ENCODE measurements at regions not wholly inside any gene's neighbourhood (a gene's known extent, or its start where the extent isn't known, plus 50 kb on each side); places are given as distances from the start of the nearest gene placed in this dataset.

DNA sequence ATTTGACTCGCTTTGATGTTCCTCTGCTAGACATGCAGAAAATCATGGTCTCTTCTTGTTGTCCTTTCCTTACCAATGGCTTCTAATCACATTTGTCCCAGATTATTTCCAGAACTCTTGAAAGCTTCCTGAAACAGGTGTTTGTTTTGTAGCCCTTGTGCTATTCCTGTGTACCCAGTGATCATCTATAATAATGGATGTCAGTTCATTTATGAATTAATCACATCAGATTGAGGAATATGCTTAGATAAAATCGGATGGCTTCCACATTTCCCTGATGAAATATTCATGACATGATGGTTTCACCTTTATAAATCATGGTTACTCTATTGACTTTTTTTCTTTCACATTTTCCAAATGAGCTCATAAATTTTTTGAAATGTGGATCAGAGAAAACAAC is 359.0 kb upstream of the DMAC1 start:
- TF ChIP-seq, protein P1, sequence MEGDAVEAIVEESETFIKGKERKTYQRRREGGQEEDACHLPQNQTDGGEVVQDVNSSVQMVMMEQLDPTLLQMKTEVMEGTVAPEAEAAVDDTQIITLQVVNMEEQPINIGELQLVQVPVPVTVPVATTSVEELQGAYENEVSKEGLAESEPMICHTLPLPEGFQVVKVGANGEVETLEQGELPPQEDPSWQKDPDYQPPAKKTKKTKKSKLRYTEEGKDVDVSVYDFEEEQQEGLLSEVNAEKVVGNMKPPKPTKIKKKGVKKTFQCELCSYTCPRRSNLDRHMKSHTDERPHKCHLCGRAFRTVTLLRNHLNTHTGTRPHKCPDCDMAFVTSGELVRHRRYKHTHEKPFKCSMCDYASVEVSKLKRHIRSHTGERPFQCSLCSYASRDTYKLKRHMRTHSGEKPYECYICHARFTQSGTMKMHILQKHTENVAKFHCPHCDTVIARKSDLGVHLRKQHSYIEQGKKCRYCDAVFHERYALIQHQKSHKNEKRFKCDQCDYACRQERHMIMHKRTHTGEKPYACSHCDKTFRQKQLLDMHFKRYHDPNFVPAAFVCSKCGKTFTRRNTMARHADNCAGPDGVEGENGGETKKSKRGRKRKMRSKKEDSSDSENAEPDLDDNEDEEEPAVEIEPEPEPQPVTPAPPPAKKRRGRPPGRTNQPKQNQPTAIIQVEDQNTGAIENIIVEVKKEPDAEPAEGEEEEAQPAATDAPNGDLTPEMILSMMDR (IDR thresholded peaks at IDR 0.05; ENCODE audit: unreplicated experiment), result no peak
- no peak overlapping the region for H3K27ac Mint-ChIP-seq (ENCODE audit: unreplicated experiment)
- CTCF ChIA-PET, result no interaction called here
- no peaks in the 10 kb centered on the region for H3K36me3 Mint-ChIP-seq (ENCODE audit: insufficient read depth, unreplicated experiment)
- H3K27me3 Mint-ChIP-seq (ENCODE audit: unreplicated experiment), result no peaks in the 10 kb centered on the region
- DNase-seq, result no peak
- no peaks in the 10 kb centered on the region for H3K4me1 Mint-ChIP-seq (ENCODE audit: low read depth, unreplicated experiment)
- intact Hi-C loops (cut with micrococcal nuclease; ENCODE audit: unreplicated experiment), result no loop called here
- BruUV-seq (replicated peaks), result no TSS peak
- no peak overlapping the region for H3K4me3 Mint-ChIP-seq (ENCODE audit: low read depth, unreplicated experiment)
- H3K9me3 Mint-ChIP-seq (ENCODE audit: low read depth, unreplicated experiment), result no peaks in the 10 kb centered on the region

DNA sequence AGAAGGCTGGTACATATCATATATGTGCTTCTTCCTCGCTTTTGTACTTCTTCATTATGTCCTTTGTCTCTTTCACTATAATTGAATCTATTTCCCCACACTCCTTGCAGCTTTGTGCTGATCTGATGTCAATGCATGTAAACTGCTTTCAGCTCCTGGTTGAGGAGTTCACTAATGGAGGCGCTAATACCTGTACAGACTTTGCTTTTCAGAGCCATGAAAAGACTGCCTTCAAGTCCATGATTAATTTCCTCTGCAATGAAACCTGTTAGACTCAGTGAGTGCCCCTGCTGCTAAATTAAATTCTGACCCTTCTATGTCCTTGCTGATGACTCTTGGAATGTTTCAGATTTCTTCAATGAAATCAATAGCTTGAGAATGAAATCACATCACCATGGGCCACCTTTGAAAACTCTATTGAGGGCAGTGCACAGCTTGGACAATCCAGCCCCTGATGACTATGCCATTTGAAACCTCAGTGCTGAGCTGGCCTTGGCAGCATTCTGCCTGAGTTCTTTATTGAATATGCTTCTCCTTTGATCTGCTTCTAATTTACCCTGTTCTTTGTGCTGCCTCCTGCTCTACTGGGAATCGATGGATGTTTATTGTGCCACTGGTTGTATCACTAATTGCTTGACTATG is 358.2 kb upstream of the DMAC1 start:
- DNase-seq, result no peak
- intact Hi-C loops (cut with micrococcal nuclease; ENCODE audit: unreplicated experiment), result no loop called here
- H3K4me3 Mint-ChIP-seq (ENCODE audit: low read depth, unreplicated experiment), result no peak overlapping the region
- TF ChIP-seq, protein P1 (IDR thresholded peaks at IDR 0.05; ENCODE audit: unreplicated experiment), result no peak
- CTCF ChIA-PET, result no interaction called here
- no peaks in the 10 kb centered on the region for H3K4me1 Mint-ChIP-seq (ENCODE audit: low read depth, unreplicated experiment)
- no peaks in the 10 kb centered on the region for H3K27me3 Mint-ChIP-seq (ENCODE audit: unreplicated experiment)
- BruUV-seq (replicated peaks), result no TSS peak
- H3K36me3 Mint-ChIP-seq (ENCODE audit: insufficient read depth, unreplicated experiment), result no peaks in the 10 kb centered on the region
- no peak overlapping the region for H3K27ac Mint-ChIP-seq (ENCODE audit: unreplicated experiment)
- H3K9me3 Mint-ChIP-seq (ENCODE audit: low read depth, unreplicated experiment), result no peaks in the 10 kb centered on the region

DNA sequence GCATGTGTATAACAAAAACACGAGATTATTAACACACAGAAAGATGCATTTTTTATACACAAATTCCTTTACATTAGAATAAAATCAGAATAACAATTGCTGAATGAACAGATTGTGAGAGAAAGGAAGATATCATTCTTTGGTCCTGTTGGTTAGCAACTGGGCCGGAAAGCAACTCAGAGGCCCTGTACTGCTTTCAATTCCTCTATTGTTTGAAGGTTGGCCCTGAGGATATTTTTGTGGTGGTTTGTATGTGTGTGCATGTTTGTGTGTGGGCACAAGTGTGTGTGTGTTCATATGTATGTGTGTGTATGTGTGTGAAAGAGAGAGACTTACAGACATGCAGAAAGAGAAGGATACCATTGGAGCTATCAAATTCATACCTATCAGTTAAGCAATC is 356.8 kb upstream of the DMAC1 start:
- Mint-ChIP-seq H3K9me3 (ENCODE audit: low read depth, unreplicated experiment) (no peaks in the 10 kb centered on the region), H3K36me3 (ENCODE audit: insufficient read depth, unreplicated experiment) (no peaks in the 10 kb centered on the region), H3K27ac (ENCODE audit: unreplicated experiment) (no peak overlapping the region), H3K4me1 (ENCODE audit: low read depth, unreplicated experiment) (no peaks in the 10 kb centered on the region), H3K4me3 (ENCODE audit: low read depth, unreplicated experiment) (no peak overlapping the region), H3K27me3 (ENCODE audit: unreplicated experiment) (no peaks in the 10 kb centered on the region)
- BruUV-seq (replicated peaks), result no TSS peak
- no peak for DNase-seq
- TF ChIP-seq, protein P1 (IDR thresholded peaks at IDR 0.05; ENCODE audit: unreplicated experiment), result no peak
- intact Hi-C loops (cut with micrococcal nuclease; ENCODE audit: unreplicated experiment), result no loop called here
- CTCF ChIA-PET, result no interaction called here

DNA sequence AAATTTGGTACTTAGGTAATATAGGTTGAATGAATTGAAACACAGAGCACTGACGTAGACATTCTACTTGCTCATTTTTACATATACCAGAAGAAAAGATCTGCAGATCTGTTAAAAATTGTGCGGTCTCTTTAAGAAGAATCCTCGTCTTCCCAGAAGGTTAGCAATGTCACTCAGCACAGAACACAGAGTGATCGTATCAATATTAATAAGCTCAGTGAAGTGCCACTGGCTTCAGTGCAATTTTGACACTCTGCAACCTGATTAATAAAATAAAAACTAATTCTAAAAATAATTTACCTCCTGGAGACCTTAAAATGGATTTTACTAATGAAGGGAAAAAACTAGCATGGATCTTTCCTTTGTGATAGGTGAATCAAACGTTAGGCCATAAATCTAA is 356.1 kb upstream of the DMAC1 start:
- Mint-ChIP-seq H3K4me3 (ENCODE audit: low read depth, unreplicated experiment) (no peak overlapping the region), H3K9me3 (ENCODE audit: low read depth, unreplicated experiment) (no peaks in the 10 kb centered on the region), H3K36me3 (ENCODE audit: insufficient read depth, unreplicated experiment) (no peaks in the 10 kb centered on the region), H3K27me3 (ENCODE audit: unreplicated experiment) (no peaks in the 10 kb centered on the region), H3K4me1 (ENCODE audit: low read depth, unreplicated experiment) (no peaks in the 10 kb centered on the region), H3K27ac (ENCODE audit: unreplicated experiment) (no peak overlapping the region)
- no peak for DNase-seq
- CTCF ChIA-PET, result no interaction called here
- TF ChIP-seq, protein P1 (IDR thresholded peaks at IDR 0.05; ENCODE audit: unreplicated experiment), result no peak
- intact Hi-C loops (cut with micrococcal nuclease; ENCODE audit: unreplicated experiment), result no loop called here
- BruUV-seq (replicated peaks), result no TSS peak

All from Calu3 (cell line).